ENCODE measurements at regions not wholly inside any gene's neighbourhood (a gene's known extent, or its start where the extent isn't known, plus 50 kb on each side); places are given as distances from the start of the nearest gene placed in this dataset.

GRCh38 chr3:79847928-79848327 is 80.1 kb upstream of the ROBO1 start:
- Histone ChIP-seq H3K9me3 (no peaks in the 10 kb centered on the region), H3K4me3 (no peak overlapping the region), H3K27ac (no peak overlapping the region), H3K36me3 (no peaks in the 10 kb centered on the region), H3K27me3 (no peaks in the 10 kb centered on the region), H3K4me1 (ENCODE audit: insufficient read depth) (peaks cover 3% of the 10 kb centered on the region)
- intact Hi-C loops (cut with DNase I) = no loop called here
- WGBS, 3 donors = 47 to 53% (median 51%) methylated on average over 3 of the region's 3 CpGs
- no peak for TF ChIP-seq POLR2A (IDR thresholded peaks at IDR 0.05)
- TF ChIP-seq EP300 (IDR thresholded peaks at IDR 0.05) = no peak
- TF ChIP-seq CTCF (IDR thresholded peaks at IDR 0.05) = no peak
- DNase-seq = no peak

GRCh38 chr3:79846148-79846933 is 78.5 kb upstream of the ROBO1 start:
- intact Hi-C loops (cut with DNase I) = no loop called here
- 67 to 72% (median 72%) methylated on average over 9 of the region's 9 CpGs for WGBS, 3 donors
- H3K9me3 ChIP-seq = no peaks in the 10 kb centered on the region
- no peak overlapping the region for H3K4me3 ChIP-seq
- peak overlapping the region in 1 of 2 donors; percentile 43 for H3K27ac ChIP-seq
- H3K4me1 ChIP-seq (ENCODE audit: insufficient read depth) = peaks cover 3% of the 10 kb centered on the region
- TF ChIP-seq CTCF (IDR thresholded peaks at IDR 0.05) (no peak), POLR2A (IDR thresholded peaks at IDR 0.05) (no peak), EP300 (IDR thresholded peaks at IDR 0.05) (no peak)
- H3K36me3 ChIP-seq = no peaks in the 10 kb centered on the region
- no peaks in the 10 kb centered on the region for H3K27me3 ChIP-seq
- no peak for DNase-seq

GRCh38 chr3:79845546-79845945 is 77.7 kb upstream of the ROBO1 start:
- intact Hi-C loops (cut with DNase I) = no loop called here
- Histone ChIP-seq H3K4me1 (ENCODE audit: insufficient read depth) (peaks cover 3% of the 10 kb centered on the region), H3K27ac (no peak overlapping the region), H3K4me3 (no peak overlapping the region), H3K27me3 (no peaks in the 10 kb centered on the region), H3K36me3 (no peaks in the 10 kb centered on the region), H3K9me3 (no peaks in the 10 kb centered on the region)
- TF ChIP-seq CTCF (IDR thresholded peaks at IDR 0.05) (no peak), POLR2A (IDR thresholded peaks at IDR 0.05) (no peak), EP300 (IDR thresholded peaks at IDR 0.05) (no peak)
- 90 to 96% (median 95%) methylated on average over 4 of the region's 4 CpGs for WGBS, 3 donors
- no peak for DNase-seq

- intact Hi-C loops (cut with DNase I) = no loop called here
Observed at GRCh38 chr3:79844176-79844575, 76.4 kb upstream of the ROBO1 start.

GRCh38 chr3:79843180-79843579 is 75.4 kb upstream of the ROBO1 start:
- H3K27ac ChIP-seq = no peak overlapping the region
- no peaks in the 10 kb centered on the region for H3K9me3 ChIP-seq
- no peak for DNase-seq
- no peaks in the 10 kb centered on the region for H3K36me3 ChIP-seq
- peaks cover 3% of the 10 kb centered on the region for H3K4me1 ChIP-seq (ENCODE audit: insufficient read depth)
- TF ChIP-seq POLR2A (IDR thresholded peaks at IDR 0.05) = no peak
- no peak for TF ChIP-seq EP300 (IDR thresholded peaks at IDR 0.05)
- TF ChIP-seq CTCF (IDR thresholded peaks at IDR 0.05) = no peak
- intact Hi-C loops (cut with DNase I) = no loop called here
- no peaks in the 10 kb centered on the region for H3K27me3 ChIP-seq
- no peak overlapping the region for H3K4me3 ChIP-seq

More at GRCh38 chr3:79844176-79844575, 76.4 kb upstream of the ROBO1 start:
- H3K36me3 ChIP-seq = no peaks in the 10 kb centered on the region
- DNase-seq = no peak
- H3K27ac ChIP-seq = no peak overlapping the region
- no peak overlapping the region for H3K4me3 ChIP-seq
- H3K9me3 ChIP-seq = no peaks in the 10 kb centered on the region
- peaks cover 3% of the 10 kb centered on the region for H3K4me1 ChIP-seq (ENCODE audit: insufficient read depth)
- no peak for TF ChIP-seq POLR2A (IDR thresholded peaks at IDR 0.05)
- no peaks in the 10 kb centered on the region for H3K27me3 ChIP-seq
- WGBS, 3 donors = 88 to 91% (median 90%) methylated on average over 2 of the region's 2 CpGs

All from ovary (tissue), 7 donors.